HL-60 (cell line): ENCODE measurements at regions not wholly inside any gene's neighbourhood (a gene's known extent, or its start where the extent isn't known, plus 50 kb on each side); places are given as distances from the start of the nearest gene placed in this dataset.

ENCODE experiments used
- DNase-seq, 2 experiments: peaks; one replicate each; pipeline ENCODE4 v3.0.0-alpha.2; 2010 to 2020; ENCODE audit warnings: low read depth in 1 of 2, low spot score in 1 of 2
- H3K27ac ChIP-seq: fragments of 250-450 bp; sonication (Bioruptor Pico); replicated peaks from 2 replicates; pipeline ENCODE4 v1.5.1; 2020; ENCODE audit warnings: mild to moderate bottlenecking, moderate library complexity
- H3K27me3 ChIP-seq: fragments of 250-450 bp; sonication (Bioruptor Pico); 2 replicates; pipeline ENCODE4 v1.5.1; 2021; ENCODE audit warnings: mild to moderate bottlenecking, moderate library complexity; ENCODE audit not compliant: insufficient read depth, poor library complexity, severe bottlenecking
- H3K4me3 ChIP-seq: replicated peaks from 2 replicates; pipeline ENCODE4 v1.5.1; 2011; ENCODE audit warnings: mild to moderate bottlenecking, control low read depth, low read length; ENCODE audit not compliant: insufficient read depth
- CTCF ChIP-seq: IDR thresholded peaks from one replicate; pipeline ENCODE4 v1.5.1; 2011; ENCODE audit warnings: low read length, control low read depth, inconsistent platforms; ENCODE audit not compliant: insufficient read depth
- GABPA ChIP-seq: IDR thresholded peaks from 2 replicates; pipeline ENCODE4 v1.6.1; 2012; ENCODE audit warnings: low read depth
- POLR2AphosphoS5 ChIP-seq: IDR thresholded peaks from 2 replicates; pipeline ENCODE4 v1.6.1; 2012; ENCODE audit warnings: low read depth
- REST ChIP-seq: IDR thresholded peaks from 2 replicates; pipeline ENCODE4 v1.6.1; 2012; ENCODE audit warnings: low read depth; ENCODE audit not compliant: insufficient replicate concordance
- SPI1 ChIP-seq: IDR thresholded peaks from 2 replicates; pipeline ENCODE4 v1.6.1; 2012; ENCODE audit warnings: low read depth, mild to moderate bottlenecking, borderline replicate concordance

- no peak for DNase-seq
- H3K27me3 ChIP-seq, result peaks cover 12% of the 10 kb centered on the region
- no peak for TF ChIP-seq POLR2AphosphoS5
- TF ChIP-seq SPI1, result no peak
- no peak for TF ChIP-seq CTCF
- no peak for TF ChIP-seq REST
- TF ChIP-seq GABPA, result no peak
- no peak overlapping the region for H3K4me3 ChIP-seq
- H3K27ac ChIP-seq, result no peak overlapping the region
Observed at GRCh38 chr18:24561369-24561965, 101.0 kb downstream of the HRH4 start.

GRCh38 chr18:24567199-24567598 is 106.8 kb downstream of the HRH4 start:
- peaks cover 2% of the 10 kb centered on the region for H3K27me3 ChIP-seq
- H3K4me3 ChIP-seq, result no peak overlapping the region
- no peak for TF ChIP-seq GABPA
- no peak for TF ChIP-seq POLR2AphosphoS5
- no peak for TF ChIP-seq REST
- TF ChIP-seq CTCF, result no peak
- TF ChIP-seq SPI1, result no peak
- no peak for DNase-seq
- H3K27ac ChIP-seq, result no peak overlapping the region

- Histone ChIP-seq H3K4me3 (no peak overlapping the region), H3K27me3 (peaks cover 2% of the 10 kb centered on the region), H3K27ac (no peak overlapping the region)
- no peak for DNase-seq
- no peak for TF ChIP-seq GABPA
- TF ChIP-seq SPI1, result no peak
- no peak for TF ChIP-seq CTCF
- no peak for TF ChIP-seq POLR2AphosphoS5
- TF ChIP-seq REST, result no peak
Observed at GRCh38 chr18:24570716-24571115, 110.3 kb downstream of the HRH4 start.
